ENCODE measurements at regions not wholly inside any gene's neighbourhood (a gene's known extent, or its start where the extent isn't known, plus 50 kb on each side); places are given as distances from the start of the nearest gene placed in this dataset.

DNA sequence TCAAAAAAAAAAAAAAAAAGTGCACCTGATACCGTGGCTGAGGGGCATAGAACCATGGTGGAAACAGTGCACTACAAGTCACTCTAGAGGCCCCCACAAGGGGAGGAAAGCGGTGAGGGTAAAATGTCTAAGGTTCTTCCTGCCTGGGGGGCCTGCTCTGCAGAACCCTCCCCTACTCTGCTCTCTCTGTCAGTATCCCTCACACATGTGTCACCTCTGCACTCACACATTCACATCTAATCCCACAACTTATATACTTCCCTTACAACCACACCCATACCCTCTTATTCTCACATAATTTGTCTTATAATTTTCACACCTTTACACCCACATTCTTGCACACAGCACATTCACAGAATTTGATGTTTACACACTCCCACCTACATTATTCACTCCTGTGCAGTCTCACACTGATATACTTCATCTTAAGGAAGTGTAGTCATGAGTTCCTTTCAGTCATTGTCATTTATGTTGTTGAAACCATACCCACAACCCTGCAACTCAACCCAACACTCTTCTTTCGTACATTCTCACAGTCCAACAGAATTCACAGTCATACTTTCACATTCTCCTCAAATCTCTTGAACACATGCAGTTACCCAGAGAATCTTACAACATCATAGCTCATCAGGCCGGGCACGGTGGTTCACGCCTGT is 68.0 kb upstream of the PAX2 start:
- no peaks in the 10 kb centered on the region for H3K36me3 ChIP-seq (ENCODE audit: control insufficient read depth in 2 of 2, insufficient read depth in 1 of 2, low read length in 2 of 2)
- no peak overlapping the region for H3K27ac ChIP-seq (ENCODE audit: extremely low read depth, low read depth, low read length)
- H3K4me3 ChIP-seq (ENCODE audit: low read depth, low read length) = no peak overlapping the region
- TF ChIP-seq EGR2 (tag by site-specific recombination; IDR thresholded peaks at IDR 0.05; ENCODE audit: low read depth) = peak; percentile 47; the same call in 1 of the 2 replicates
- TF ChIP-seq YY2 (tag by site-specific recombination; IDR thresholded peaks at IDR 0.05) = no peak
- TF ChIP-seq ZFHX2 (tag by site-specific recombination; conservative IDR thresholded peaks at IDR 0.05) = peak; percentile 51
- CTCF ChIA-PET = interaction anchor here (0.5 to 2.8 kb wide), 2 partner anchors 10 to 66 kb away, joined by 3 to 13 read pairs; no protein-coding TSS in a partner anchor
- H3K9me3 ChIP-seq (ENCODE audit: control insufficient read depth, insufficient read depth, low read depth, low read length) = no peaks in the 10 kb centered on the region
- POLR2A ChIA-PET = no interaction called here
- 0 out of 2 replicates have a peak, but pooled peaks cover 2% of the 10 kb centered on the region for H3K4me1 ChIP-seq (ENCODE audit: control insufficient read depth, insufficient read depth, low read length)

DNA sequence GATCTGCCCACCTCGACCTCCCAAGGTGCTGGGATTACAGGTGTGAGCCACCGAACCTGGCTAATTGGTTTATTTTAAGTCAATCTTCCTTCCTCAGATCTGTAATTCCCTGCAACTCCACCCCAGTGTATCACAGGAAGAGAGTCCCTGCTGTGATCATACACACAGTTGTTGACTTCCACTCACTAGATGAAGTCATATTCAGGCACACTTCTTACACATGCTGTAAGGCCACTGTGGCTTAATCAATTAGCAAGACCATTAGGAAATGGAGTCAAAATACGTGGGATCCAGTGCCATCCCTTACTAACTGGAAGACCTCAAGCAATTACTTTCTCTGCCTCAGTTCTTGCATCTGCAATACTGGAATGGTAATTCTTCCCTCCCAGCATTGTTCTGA is 66.1 kb upstream of the PAX2 start:
- POLR2A ChIA-PET = no interaction called here
- Histone ChIP-seq H3K9me3 (ENCODE audit: control insufficient read depth, insufficient read depth, low read depth, low read length) (no peaks in the 10 kb centered on the region), H3K27ac (ENCODE audit: extremely low read depth, low read depth, low read length) (no peak overlapping the region), H3K36me3 (ENCODE audit: control insufficient read depth in 2 of 2, insufficient read depth in 1 of 2, low read length in 2 of 2) (no peaks in the 10 kb centered on the region), H3K4me3 (ENCODE audit: low read depth, low read length) (no peak overlapping the region), H3K4me1 (ENCODE audit: control insufficient read depth, insufficient read depth, low read length) (0 out of 2 replicates have a peak, but pooled peaks cover 5% of the 10 kb centered on the region)
- CTCF ChIA-PET = interaction anchor here (0.6 to 2.8 kb wide), 2 partner anchors 64 to 111 kb away, joined by 3 to 13 read pairs; no protein-coding TSS in a partner anchor
- TF ChIP-seq ZNF660 (tag by site-specific recombination; IDR thresholded peaks at IDR 0.05) (peak; percentile 36; the same call in 1 of the 2 replicates), SP7 (tag by site-specific recombination; IDR thresholded peaks at IDR 0.05) (0 out of 2 replicates have a peak, but pooled peaks have one; percentile 19), ZIC2 (tag by site-specific recombination; IDR thresholded peaks at IDR 0.05) (0 out of 2 replicates have a peak, but pooled peaks have one; percentile 36), SCRT1 (tag by site-specific recombination; IDR thresholded peaks at IDR 0.05; ENCODE audit: borderline replicate concordance) (no peak), ZNF629 (tag by site-specific recombination; IDR thresholded peaks at IDR 0.05) (peak; percentile 65), ZNF624 (tag by site-specific recombination; IDR thresholded peaks at IDR 0.05) (no peak), ZNF266 (tag by site-specific recombination; IDR thresholded peaks at IDR 0.05; ENCODE audit: low read depth) (no peak), ZNF639 (tag by site-specific recombination; IDR thresholded peaks at IDR 0.05) (no peak), ZNF416 (tag by site-specific recombination; IDR thresholded peaks at IDR 0.05) (no peak), KLF16 (tag by site-specific recombination; IDR thresholded peaks at IDR 0.05) (no peak), OSR2 (tag by site-specific recombination; IDR thresholded peaks at IDR 0.05) (0 out of 2 replicates have a peak, but pooled peaks have one; percentile 7), ZBTB21 (tag by site-specific recombination; IDR thresholded peaks at IDR 0.05) (peak; percentile 64), ZNF121 (tag by site-specific recombination; IDR thresholded peaks at IDR 0.05) (no peak), ZFHX2 (tag by site-specific recombination; conservative IDR thresholded peaks at IDR 0.05) (no peak), ELK4 (IDR thresholded peaks at IDR 0.05; ENCODE audit: borderline replicate concordance, low read depth, low read length) (no peak), ZNF398 (tag by site-specific recombination; IDR thresholded peaks at IDR 0.05) (peak; percentile 27; the same call in 1 of the 2 replicates), ZNF302 (tag by site-specific recombination; IDR thresholded peaks at IDR 0.05; ENCODE audit: low read depth) (no peak), GLIS1 (tag by site-specific recombination; IDR thresholded peaks at IDR 0.05) (0 out of 2 replicates have a peak, but pooled peaks have one; percentile 15), PRDM4 (tag by site-specific recombination; IDR thresholded peaks at IDR 0.05) (no peak), ZFP37 (tag by site-specific recombination; IDR thresholded peaks at IDR 0.05) (no peak)
- TF ChIP-seq, protein P1, sequence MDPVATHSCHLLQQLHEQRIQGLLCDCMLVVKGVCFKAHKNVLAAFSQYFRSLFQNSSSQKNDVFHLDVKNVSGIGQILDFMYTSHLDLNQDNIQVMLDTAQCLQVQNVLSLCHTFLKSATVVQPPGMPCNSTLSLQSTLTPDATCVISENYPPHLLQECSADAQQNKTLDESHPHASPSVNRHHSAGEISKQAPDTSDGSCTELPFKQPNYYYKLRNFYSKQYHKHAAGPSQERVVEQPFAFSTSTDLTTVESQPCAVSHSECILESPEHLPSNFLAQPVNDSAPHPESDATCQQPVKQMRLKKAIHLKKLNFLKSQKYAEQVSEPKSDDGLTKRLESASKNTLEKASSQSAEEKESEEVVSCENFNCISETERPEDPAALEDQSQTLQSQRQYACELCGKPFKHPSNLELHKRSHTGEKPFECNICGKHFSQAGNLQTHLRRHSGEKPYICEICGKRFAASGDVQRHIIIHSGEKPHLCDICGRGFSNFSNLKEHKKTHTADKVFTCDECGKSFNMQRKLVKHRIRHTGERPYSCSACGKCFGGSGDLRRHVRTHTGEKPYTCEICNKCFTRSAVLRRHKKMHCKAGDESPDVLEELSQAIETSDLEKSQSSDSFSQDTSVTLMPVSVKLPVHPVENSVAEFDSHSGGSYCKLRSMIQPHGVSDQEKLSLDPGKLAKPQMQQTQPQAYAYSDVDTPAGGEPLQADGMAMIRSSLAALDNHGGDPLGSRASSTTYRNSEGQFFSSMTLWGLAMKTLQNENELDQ (tag by site-specific recombination; IDR thresholded peaks at IDR 0.05; ENCODE audit: low read depth) = no peak
- TF ChIP-seq, protein P2, sequence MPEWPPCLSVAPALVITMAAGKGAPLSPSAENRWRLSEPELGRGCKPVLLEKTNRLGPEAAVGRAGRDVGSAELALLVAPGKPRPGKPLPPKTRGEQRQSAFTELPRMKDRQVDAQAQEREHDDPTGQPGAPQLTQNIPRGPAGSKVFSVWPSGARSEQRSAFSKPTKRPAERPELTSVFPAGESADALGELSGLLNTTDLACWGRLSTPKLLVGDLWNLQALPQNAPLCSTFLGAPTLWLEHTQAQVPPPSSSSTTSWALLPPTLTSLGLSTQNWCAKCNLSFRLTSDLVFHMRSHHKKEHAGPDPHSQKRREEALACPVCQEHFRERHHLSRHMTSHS (tag by site-specific recombination; IDR thresholded peaks at IDR 0.05) = no peak

Measured in HEK293 (cell line).